Myocyte (in vitro differentiated cells): ENCODE measurements at regions not wholly inside any gene's neighbourhood (a gene's known extent, or its start where the extent isn't known, plus 50 kb on each side); places are given as distances from the start of the nearest gene placed in this dataset.
"Not testable (repeated sequence)": the region's sequence is repeated elsewhere in the genome, so short reads cannot be mapped to it uniquely, and the experiment has no call there.

Experiments used
- DNase-seq: peaks from one replicate; pipeline ENCODE4 v3.0.0-alpha.2; 2012; ENCODE audit warnings: low read depth

DNA sequence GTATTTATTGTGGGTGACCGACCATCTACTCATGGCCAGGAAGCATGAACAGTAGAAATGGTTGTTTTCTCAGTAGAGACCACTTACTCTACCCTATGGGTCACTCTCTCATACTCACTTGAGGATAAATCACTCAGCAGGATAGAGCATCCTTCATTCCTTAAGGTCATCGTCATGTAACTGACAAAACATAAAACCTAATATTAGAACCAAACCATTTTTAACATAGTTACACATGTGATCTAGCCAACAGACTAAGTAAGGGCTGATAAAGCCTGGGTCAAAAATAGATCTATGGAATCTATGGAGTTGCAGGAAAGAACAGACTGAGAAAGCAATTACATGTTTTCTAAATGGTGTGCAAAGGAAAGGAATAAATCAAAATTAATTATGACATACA lies 769.1 kb downstream of the NTRK3 start:
- DNase-seq, result no peak

DNA sequence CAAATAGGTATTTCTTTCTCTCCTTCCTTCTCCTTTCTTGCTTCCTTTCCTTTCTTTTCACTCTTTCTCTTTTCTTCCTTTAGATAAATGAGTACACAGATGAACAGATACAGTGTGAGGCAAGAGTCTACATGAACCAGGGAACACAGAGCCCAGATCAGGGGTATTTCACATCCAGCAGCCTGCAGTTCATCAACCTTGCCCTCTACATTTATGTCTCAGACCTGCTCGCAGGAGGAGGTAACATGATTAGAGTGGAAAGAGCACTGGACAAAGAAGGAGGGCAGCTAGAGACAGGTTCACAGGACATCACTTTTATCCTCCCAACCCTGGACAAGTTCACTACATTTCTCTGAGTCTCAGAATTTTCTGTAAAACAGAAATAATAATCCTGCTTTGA lies 773.1 kb downstream of the NTRK3 start:
- no peak for DNase-seq

DNA sequence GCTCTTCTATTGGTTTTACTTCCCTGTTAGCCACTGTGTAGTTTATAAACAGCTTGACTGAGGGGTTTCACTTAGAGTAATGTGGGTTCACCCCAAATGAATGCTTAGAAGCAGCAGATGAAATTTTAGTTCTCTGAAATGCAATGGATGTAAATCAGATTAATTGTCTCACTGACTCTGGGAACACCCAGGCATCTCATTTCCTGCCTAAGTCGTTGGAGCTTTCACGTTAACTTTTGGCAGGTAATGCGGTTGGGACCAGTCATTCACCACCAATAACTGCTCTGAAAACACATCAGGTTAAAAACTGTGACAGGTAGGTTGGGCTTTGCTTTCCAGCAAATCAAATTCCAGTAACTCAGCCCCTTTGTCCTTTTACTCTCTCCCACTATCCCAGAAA lies 775.4 kb downstream of the NTRK3 start:
- no peak for DNase-seq

DNA sequence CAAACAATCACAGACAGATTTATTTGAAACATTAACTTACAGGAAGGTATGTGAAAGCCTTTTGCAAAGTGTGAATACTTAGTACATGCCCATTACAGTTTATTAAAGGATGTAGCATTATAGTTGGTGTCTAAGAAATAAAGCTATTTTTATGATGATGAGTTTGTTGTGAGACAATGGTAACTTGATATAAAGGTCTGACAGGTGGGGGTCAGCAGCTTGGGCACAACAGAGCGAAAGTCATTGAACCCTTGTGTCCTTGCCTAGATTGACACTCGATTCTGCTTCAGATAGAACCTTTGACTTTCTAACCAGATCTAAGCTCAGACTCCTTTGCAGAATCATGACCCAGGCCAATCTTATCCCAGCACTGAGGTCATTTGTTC lies 777.9 kb downstream of the NTRK3 start:
- no peak for DNase-seq

DNA sequence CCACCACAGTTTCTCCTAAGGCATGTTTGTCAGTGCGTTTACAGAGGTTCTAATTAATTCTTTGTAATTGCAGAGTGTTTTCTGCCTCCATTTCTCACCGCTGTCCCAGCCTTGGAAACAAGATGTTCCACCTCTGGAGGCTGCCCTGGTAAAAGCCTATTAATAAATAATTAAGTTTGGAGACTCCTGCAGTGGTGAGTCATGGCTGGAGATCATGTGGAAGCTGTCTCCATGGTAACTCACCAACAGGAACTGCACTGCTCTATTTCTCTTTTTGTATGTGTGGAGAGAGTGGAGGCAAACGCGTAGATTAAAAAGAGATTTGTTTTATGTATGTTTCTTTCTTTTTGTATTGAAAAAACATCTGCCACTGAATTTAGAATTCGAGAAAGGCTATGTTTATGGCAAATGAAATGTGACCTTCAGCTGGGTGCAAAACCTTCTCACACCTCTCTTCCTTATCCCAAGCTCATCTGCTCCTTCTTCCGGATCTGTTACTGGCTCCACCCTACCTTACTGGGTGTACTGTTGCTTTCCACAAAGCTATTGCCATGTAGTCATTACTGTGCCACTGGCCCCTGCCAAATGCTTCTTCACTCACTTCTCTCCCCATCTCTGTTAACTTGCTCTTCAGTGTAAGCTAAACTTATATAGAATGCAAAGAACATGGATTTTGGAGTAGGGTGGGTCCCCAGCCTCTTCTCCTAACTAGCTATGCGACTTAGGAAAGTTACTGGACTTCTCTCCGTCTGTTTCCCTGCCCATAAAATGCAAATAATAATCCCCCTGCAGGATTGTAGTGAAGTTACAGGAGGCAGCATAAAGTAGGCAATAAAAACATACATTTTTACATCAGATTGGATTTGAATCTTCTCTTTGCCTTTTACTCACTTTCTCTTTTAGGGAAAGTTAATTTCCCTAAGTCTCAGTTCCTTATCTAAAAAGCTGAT lies 778.5 kb downstream of the NTRK3 start:
- peak; percentile 83 for DNase-seq

DNA sequence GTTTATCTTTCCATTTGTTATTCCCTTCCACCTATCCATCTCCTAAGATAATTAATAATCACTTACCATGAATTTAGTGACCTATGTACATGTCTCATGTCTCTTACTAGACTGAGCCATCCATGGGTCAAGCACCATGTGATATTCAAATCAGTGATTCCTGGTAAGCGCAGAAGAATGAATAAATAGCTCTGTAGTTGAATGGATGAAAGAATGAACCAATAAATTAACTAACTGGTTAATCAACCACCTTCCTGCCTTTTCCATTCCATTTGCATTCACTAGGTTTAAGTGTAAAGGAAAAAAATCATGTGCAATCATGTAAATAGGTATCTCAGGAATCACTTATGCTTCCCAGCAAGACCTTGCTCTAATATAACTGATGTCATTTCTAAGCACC lies 779.5 kb downstream of the NTRK3 start:
- DNase-seq, result no peak

- no peak for DNase-seq
Measured at GRCh38 chr15:87470923-87471322, 785.6 kb downstream of the NTRK3 start.

- DNase-seq, result not testable (repeated sequence)
Measured at GRCh38 chr15:87463956-87464355, 792.6 kb downstream of the NTRK3 start.

DNA sequence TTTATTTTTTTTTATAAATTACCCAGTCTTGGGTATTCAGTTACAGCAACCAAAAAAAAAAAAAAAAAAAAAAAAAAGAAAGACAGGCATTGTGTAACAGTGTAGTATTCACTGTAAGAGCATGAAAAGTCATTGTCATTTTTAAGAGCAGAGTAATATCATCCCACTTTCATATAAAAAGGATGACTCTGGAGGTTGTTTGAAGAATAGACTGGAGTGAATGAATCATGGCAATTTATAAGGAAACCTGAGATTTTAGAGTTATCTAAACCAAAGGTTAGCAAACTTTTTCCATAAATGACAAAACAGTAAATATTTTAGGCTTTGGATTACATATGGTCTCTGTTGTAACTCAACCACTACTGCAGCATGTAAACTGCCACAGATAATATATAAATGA lies 794.9 kb downstream of the NTRK3 start:
- no peak for DNase-seq

- DNase-seq, result no peak
Measured at GRCh38 chr15:87454860-87455259, 801.7 kb downstream of the NTRK3 start.

DNA sequence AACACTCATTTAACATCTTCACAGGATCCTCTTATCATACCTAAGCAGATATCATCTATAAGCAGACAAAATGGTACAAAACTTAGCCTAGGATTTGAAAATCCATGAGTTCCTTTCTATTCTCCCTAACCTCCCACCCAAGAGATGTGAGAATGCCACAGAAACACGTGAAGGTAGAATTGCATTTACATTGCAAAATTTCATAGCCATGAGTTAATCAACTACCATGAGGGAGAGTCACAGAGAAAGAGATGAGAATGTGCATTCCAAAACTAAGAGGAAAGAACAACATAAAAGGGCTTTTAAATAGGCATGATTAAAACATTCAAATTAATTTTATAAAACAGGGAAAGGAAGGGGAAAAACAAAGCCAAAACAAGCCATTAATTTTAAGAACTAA lies 806.2 kb downstream of the NTRK3 start:
- DNase-seq, result no peak

DNA sequence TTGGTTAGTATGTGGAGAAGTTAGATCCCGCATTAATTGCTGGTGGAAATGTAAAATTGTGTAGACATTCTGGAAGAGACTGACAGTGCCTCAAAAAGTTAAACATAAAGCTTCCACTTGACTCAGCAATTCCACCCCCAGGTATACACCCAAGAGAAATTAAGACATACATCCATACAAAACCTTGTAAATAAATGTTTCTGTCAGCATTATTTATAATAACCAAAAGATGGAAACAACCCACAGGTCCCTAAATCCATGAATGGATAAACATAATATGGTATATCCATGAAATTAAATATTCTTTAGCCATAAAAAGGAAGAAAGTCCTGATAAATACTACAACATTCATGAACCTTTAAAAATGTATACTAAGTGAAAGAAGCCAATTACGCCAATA lies 817.4 kb downstream of the NTRK3 start:
- no peak for DNase-seq

GRCh38 chr15:87433871-87434270 lies 822.7 kb downstream of the NTRK3 start:
- no peak for DNase-seq

GRCh38 chr15:87429754-87430153 lies 826.8 kb downstream of the NTRK3 start:
- DNase-seq, result no peak

- no peak for DNase-seq
Measured at GRCh38 chr15:87420017-87420416, 836.5 kb downstream of the NTRK3 start.

DNA sequence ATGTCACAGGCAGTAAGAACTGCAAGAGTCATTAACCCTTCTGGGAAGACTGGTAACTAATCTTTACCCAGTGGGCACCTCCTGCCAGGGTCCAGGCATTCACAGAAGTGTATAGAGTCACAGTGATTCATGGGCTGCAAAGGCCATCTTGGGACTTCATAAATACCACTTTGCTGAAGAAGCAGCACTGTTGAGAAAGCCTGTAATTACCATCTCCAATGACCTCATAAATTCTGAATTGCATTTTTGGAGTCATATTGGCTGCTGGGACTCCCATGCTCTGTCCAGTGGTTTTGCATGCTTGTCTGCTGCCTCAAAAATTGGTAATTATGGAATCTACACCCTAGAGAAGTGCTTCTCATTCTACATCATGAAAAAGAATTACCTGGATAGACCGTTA lies 837.2 kb downstream of the NTRK3 start:
- no peak for DNase-seq

DNA sequence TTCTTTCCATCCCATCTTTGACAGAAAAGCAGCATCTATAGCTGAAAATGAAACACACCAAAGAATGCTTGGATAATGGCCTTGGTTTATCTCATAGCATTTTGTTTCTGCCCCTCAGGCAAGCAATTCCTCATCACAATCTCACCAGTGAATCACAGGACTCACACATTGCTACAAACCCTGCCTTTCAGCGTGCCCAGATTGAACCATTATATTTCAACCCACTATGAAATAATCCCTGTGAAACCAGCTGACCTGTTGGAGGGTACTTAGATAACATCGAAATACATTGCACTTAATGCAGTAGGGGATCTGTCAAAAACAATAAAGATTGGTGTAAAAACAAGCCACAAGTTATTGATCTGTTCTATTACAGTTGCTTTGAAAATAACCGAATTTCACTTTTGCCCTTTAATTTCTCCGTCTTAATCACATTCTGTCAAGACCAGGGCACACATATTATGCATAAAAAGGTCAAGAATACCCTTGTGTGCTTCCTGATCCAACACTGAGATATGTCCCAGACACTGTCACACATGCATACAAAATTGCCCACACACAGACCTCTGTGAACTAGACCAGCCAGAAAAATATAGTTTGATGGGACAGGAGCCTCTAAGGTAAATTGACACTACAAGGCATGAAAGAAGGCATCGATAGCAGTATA lies 839.8 kb downstream of the NTRK3 start:
- DNase-seq, result no peak

DNA sequence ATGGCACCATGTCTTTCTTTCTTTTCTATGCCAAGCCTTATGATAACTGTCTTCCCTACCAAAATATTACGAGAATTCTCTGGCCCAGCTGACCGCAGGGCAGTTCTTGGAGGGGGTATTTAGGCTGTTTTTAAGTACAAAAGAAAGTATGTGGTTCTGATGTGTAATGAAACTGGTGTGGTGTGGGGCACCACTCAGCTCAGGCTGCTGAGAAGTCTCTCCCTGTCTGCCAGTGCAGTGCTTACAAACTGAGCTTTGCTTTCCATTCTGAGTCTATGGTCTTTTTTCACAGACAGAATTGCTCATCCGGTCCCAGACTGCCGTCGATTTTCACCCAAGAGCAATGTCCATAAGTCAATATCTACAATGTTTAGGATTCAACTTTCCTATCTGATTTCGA lies 847.6 kb downstream of the NTRK3 start:
- DNase-seq, result no peak

DNA sequence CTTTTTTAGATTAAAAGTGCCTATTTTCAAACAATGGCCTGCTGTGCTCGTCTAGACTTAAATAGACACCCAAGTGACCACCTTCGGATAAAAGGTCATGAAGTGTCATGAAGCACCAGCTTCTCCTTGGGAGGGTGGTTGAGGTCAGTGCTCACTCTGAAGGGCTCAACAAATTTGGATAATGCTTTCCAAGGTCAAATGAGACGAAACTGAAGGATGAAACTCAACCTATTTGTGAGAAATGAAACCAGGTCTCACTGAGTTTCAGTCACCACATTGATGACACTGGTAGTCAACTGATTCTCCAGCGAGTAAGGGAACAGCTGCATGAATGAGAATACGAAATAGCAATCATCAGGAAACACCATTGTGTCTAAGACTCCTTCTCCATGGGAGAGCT lies 852.6 kb downstream of the NTRK3 start:
- DNase-seq, result no peak

GRCh38 chr15:87401973-87402372 lies 854.6 kb downstream of the NTRK3 start:
- DNase-seq, result peak; percentile 1

- no peak for DNase-seq
Measured at GRCh38 chr15:87394676-87395075, 861.9 kb downstream of the NTRK3 start.

DNA sequence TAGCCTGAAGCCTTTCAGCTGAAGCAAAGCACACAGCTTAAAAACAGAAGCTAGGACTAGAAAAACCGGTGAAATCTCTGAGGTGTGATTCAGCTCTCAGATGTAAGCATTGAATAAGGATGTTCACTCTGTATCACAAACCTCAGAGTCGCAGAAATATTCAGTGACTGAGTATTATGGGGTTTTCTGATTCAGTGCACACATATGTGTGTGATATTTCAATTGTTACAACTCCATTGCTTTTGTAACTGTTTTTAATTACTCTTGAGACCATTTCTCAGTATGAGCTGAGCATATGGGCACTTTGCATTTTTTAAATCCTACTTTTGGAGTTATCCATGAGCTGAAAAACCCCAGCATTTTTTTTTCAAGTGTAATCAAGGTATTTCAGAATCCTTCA lies 868.8 kb downstream of the NTRK3 start:
- DNase-seq, result no peak

DNA sequence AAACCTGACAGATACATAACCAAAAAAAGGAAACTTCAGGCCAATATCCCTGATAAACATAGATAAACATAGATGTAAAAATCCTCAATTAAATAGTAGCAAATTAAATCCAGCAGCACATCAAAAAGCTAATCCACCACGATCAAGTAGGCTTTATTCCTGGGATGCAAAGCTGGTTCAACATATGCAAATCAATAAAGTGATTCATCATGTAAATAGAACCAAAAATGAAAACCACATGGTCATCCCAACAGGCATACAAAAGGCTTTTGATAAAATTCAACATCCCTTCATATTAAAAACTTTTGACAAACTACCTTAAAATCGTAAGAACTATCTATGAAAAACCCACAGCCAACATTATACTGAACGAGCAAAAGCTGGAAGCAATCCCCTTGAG lies 882.2 kb downstream of the NTRK3 start:
- no peak for DNase-seq
